Gastroesophageal sphincter (tissue), 3 donors: ENCODE measurements at regions not wholly inside any gene's neighbourhood (a gene's known extent, or its start where the extent isn't known, plus 50 kb on each side); places are given as distances from the start of the nearest gene placed in this dataset.

Experiments used
- POLR2AphosphoS5 ChIP-seq: sonication (generic); formaldehyde crosslinking; IDR thresholded peaks from one replicate; pipeline ENCODE4 v1.6.1; 2017; ENCODE audit warnings: antibody characterized with exemption
- TF ChIP-seq, protein P1 (sequence below), 4 experiments: fragments of 200-600 bp in 2 of 4; fragments of 450-650 bp in 2 of 4; sonication (generic) in 1 of 4; IDR thresholded peaks; one replicate each; pipeline ENCODE4 v1.5.1; 2017 to 2019; ENCODE audit warnings: antibody characterized with exemption in 4 of 4, mild to moderate bottlenecking in 2 of 4, moderate library complexity in 2 of 4

DNA sequence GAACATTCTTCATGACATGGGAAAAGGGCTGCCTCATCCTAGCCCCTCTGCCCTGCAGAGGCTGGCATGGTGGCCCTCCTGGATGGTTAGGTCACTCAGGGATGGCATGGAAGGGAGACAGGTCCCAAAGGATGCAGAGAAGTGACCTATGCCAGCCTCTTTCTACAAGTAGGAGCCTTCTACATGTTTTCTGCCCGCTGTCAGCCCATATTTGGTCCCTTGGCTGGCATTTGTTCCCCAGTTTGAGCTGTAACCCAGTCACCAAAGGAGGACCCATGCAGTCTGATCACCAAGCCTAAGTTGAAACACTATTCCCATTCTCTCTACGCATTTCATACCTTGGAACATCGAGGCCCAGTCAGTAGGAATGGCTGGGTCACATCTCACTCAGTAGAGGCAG is 95.4 kb downstream of the PJA1 start:
- TF ChIP-seq, protein P1, sequence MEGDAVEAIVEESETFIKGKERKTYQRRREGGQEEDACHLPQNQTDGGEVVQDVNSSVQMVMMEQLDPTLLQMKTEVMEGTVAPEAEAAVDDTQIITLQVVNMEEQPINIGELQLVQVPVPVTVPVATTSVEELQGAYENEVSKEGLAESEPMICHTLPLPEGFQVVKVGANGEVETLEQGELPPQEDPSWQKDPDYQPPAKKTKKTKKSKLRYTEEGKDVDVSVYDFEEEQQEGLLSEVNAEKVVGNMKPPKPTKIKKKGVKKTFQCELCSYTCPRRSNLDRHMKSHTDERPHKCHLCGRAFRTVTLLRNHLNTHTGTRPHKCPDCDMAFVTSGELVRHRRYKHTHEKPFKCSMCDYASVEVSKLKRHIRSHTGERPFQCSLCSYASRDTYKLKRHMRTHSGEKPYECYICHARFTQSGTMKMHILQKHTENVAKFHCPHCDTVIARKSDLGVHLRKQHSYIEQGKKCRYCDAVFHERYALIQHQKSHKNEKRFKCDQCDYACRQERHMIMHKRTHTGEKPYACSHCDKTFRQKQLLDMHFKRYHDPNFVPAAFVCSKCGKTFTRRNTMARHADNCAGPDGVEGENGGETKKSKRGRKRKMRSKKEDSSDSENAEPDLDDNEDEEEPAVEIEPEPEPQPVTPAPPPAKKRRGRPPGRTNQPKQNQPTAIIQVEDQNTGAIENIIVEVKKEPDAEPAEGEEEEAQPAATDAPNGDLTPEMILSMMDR (IDR thresholded peaks at IDR 0.05): no peak
- no peak for TF ChIP-seq POLR2AphosphoS5
